IMR-90 (cell line): ENCODE measurements at regions not wholly inside any gene's neighbourhood (a gene's known extent, or its start where the extent isn't known, plus 50 kb on each side); places are given as distances from the start of the nearest gene placed in this dataset.

Experiments used
- ATAC-seq: fragments of 200-7000 bp; cut with Tn5 transposase; 2 replicates; pipeline ENCODE4 v1.9.1; 2020; ENCODE audit warnings: low read depth, mild to moderate bottlenecking, moderate library complexity
- BruUV-seq: library from RNA; stranded (reverse); fragments of 400-500 nt; replicated peaks from 2 replicates; lab custom pipeline; 2021; lab: Mats Ljungman, UMichigan
- CTCF ChIA-PET: fragments of 300-600 bp; formaldehyde crosslinking; extraction: SDS; loops from one replicate; lab custom pipeline; 2021; ENCODE audit warnings: antibody characterized with exemption; lab: Yijun Ruan, JAX
- POLR2A ChIA-PET: fragments of 300-600 bp; sonication (Branson Sonifier 250); formaldehyde crosslinking; loops from one replicate; lab custom pipeline; 2022; ENCODE audit warnings: antibody characterized with exemption; ENCODE audit not compliant: unreplicated experiment; lab: Charles Lee
- DNase-seq: peaks from one replicate; pipeline ENCODE4 v3.0.0; 2013
- H2AFZ ChIP-seq: replicated peaks from 2 replicates; pipeline ENCODE3; 2013; ENCODE audit warnings: low read length, mild to moderate bottlenecking; ENCODE audit not compliant: poor library complexity
- H2AK5ac ChIP-seq: 2 replicates; pipeline ENCODE4 v1.6.1; 2013; ENCODE audit warnings: low read depth, low read length, inconsistent platforms
- H2AK9ac ChIP-seq: replicated peaks from 2 replicates; pipeline ENCODE3; 2013; ENCODE audit warnings: mild to moderate bottlenecking, low read depth, low read length, moderate library complexity; ENCODE audit not compliant: poor library complexity
- H2BK120ac ChIP-seq: 2 replicates; pipeline ENCODE4 v1.6.1; 2013; ENCODE audit warnings: low read depth, low read length, inconsistent platforms
- H2BK15ac ChIP-seq: 3 replicates; pipeline ENCODE4 v1.6.1; 2013; ENCODE audit warnings: low read depth, low read length, inconsistent platforms
- H2BK20ac ChIP-seq: 2 replicates; pipeline ENCODE4 v1.6.1; 2013; ENCODE audit warnings: low read depth, mild to moderate bottlenecking, inconsistent platforms, low read length, moderate library complexity
- H2BK5ac ChIP-seq: 2 replicates; pipeline ENCODE4 v1.6.1; 2013; ENCODE audit warnings: mild to moderate bottlenecking, low read depth, low read length, inconsistent platforms; ENCODE audit not compliant: poor library complexity, severe bottlenecking
- H3K14ac ChIP-seq: replicated peaks from 2 replicates; pipeline ENCODE4 v1.6.1; 2013; ENCODE audit warnings: low read depth, low read length, inconsistent platforms
- H3K18ac ChIP-seq: 2 replicates; pipeline ENCODE4 v1.6.1; 2013; ENCODE audit warnings: low read depth, low read length, control low read depth
- H3K23ac ChIP-seq: 2 replicates; pipeline ENCODE4 v1.6.1; 2013; ENCODE audit warnings: low read depth, low read length, inconsistent platforms
- H3K27ac ChIP-seq: 2 replicates; pipeline ENCODE4 v1.5.1; 2013; ENCODE audit warnings: mild to moderate bottlenecking, control low read depth, low read length; ENCODE audit not compliant: insufficient read depth
- H3K27me3 ChIP-seq: 2 replicates; pipeline ENCODE4 v1.6.1; 2013; ENCODE audit warnings: low read length; ENCODE audit not compliant: control insufficient read depth, insufficient read depth
- H3K36me3 ChIP-seq: 2 replicates; pipeline ENCODE4 v1.6.1; 2013; ENCODE audit warnings: low read length, mixed read lengths; ENCODE audit not compliant: control insufficient read depth, insufficient read depth
- H3K4ac ChIP-seq: 2 replicates; pipeline ENCODE4 v1.6.1; 2013; ENCODE audit warnings: low read depth, low read length, inconsistent platforms
- H3K4me1 ChIP-seq: 2 replicates; pipeline ENCODE4 v1.6.1; 2013; ENCODE audit warnings: low read length, mixed read lengths; ENCODE audit not compliant: control insufficient read depth, insufficient read depth
- H3K4me2 ChIP-seq: 2 replicates; pipeline ENCODE4 v1.6.1; 2013; ENCODE audit warnings: low read depth, mild to moderate bottlenecking, control low read depth, low read length, moderate library complexity
- H3K4me3 ChIP-seq: 2 replicates; pipeline ENCODE4 v1.5.1; 2013; ENCODE audit warnings: low read depth, mild to moderate bottlenecking, control low read depth, low read length, moderate library complexity; ENCODE audit not compliant: insufficient read depth
- H3K56ac ChIP-seq: 2 replicates; pipeline ENCODE4 v1.6.1; 2013; ENCODE audit warnings: low read length, inconsistent platforms; ENCODE audit not compliant: insufficient read depth; ENCODE audit errors: extremely low read depth
- H3K79me1 ChIP-seq, 2 experiments: 2 replicates each; pipeline ENCODE4 v1.6.1; 2013; ENCODE audit warnings: low read length in 2 of 2, inconsistent platforms in 1 of 2, low read depth in 1 of 2
- H3K9ac ChIP-seq: 2 replicates; pipeline ENCODE4 v1.6.1; 2013; ENCODE audit warnings: low read depth, low read length, control low read depth
- H3K9me1 ChIP-seq: 2 replicates; pipeline ENCODE4 v1.6.1; 2013; ENCODE audit warnings: low read length, inconsistent platforms; ENCODE audit not compliant: insufficient read depth
- H3K9me3 ChIP-seq: 2 replicates; pipeline ENCODE4 v1.6.1; 2013; ENCODE audit warnings: low read length; ENCODE audit not compliant: control insufficient read depth, insufficient read depth
- H4K20me1 ChIP-seq: 2 replicates; pipeline ENCODE4 v1.6.1; 2013; ENCODE audit warnings: low read length, inconsistent platforms; ENCODE audit not compliant: insufficient read depth
- H4K5ac ChIP-seq: 2 replicates; pipeline ENCODE4 v1.6.1; 2013; ENCODE audit warnings: mild to moderate bottlenecking, low read depth, low read length, control low read depth
- H4K8ac ChIP-seq, 2 experiments: 2 replicates each; pipeline ENCODE4 v1.6.1; 2013; ENCODE audit warnings: low read depth in 2 of 2, low read length in 2 of 2, control low read depth in 1 of 2, inconsistent platforms in 1 of 2
- H4K91ac ChIP-seq: 2 replicates; pipeline ENCODE4 v1.6.1; 2013; ENCODE audit warnings: low read depth, low read length, inconsistent platforms; ENCODE audit not compliant: insufficient read depth
- MAFK ChIP-seq: IDR thresholded peaks from 2 replicates; pipeline ENCODE4 v1.6.1; 2012; ENCODE audit warnings: low read depth, low read length, improper control_type of control experiment
- NFE2L2 ChIP-seq: fragments of 150-350 bp; IDR thresholded peaks from 2 replicates; pipeline ENCODE4 v1.6.1; 2016; ENCODE audit warnings: low read depth, mild to moderate bottlenecking, low read length
- RCOR1 ChIP-seq: IDR thresholded peaks from 2 replicates; pipeline ENCODE4 v1.6.1; 2012; ENCODE audit warnings: mild to moderate bottlenecking, low read length, improper control_type of control experiment; ENCODE audit not compliant: insufficient replicate concordance
- SMC3 ChIP-seq: fragments of 150-350 bp; IDR thresholded peaks from 2 replicates; pipeline ENCODE4 v1.6.1; 2016; ENCODE audit warnings: low read depth, mild to moderate bottlenecking, antibody characterized with exemption, low read length, moderate library complexity
- WGBS, 2 experiments: methylation state at CpG; one replicate each; pipeline versions ENCODE4 v1.1.5 to v1.1.7; 2013; ENCODE audit warnings: missing lambda C conversion rate in 2 of 2; ENCODE audit not compliant: insufficient read length in 1 of 2; ENCODE audit errors: extremely low coverage in 2 of 2; 5-methylcytosine and 5-hydroxymethylcytosine counted together
- dilution Hi-C: fragments of 300-500 bp; cut with HindIII; formaldehyde crosslinking; loops from one replicate; pipeline ENCODE4 v1.14.3; 2018; ENCODE audit warnings: low sequenced_read_pairs; ENCODE audit not compliant: unreplicated experiment
- in situ Hi-C: fragments of 300-500 bp; cut with MboI; formaldehyde crosslinking; loops from 3 replicates; pipeline ENCODE4 v1.14.3; 2019; ENCODE audit warnings: low sequenced_read_pairs, inconsistent platforms, mixed read lengths
- intact Hi-C: fragments of 100-400 bp; cut with micrococcal nuclease; formaldehyde crosslinking; loops from 2 replicates; pipeline ENCODE4 v1.10.0; 2022
- TF ChIP-seq, protein P1 (sequence below): fragments of 150-350 bp; IDR thresholded peaks from 2 replicates; pipeline ENCODE4 v1.6.1; 2016; ENCODE audit warnings: low read depth, mild to moderate bottlenecking, low read length, moderate library complexity, borderline replicate concordance

DNA sequence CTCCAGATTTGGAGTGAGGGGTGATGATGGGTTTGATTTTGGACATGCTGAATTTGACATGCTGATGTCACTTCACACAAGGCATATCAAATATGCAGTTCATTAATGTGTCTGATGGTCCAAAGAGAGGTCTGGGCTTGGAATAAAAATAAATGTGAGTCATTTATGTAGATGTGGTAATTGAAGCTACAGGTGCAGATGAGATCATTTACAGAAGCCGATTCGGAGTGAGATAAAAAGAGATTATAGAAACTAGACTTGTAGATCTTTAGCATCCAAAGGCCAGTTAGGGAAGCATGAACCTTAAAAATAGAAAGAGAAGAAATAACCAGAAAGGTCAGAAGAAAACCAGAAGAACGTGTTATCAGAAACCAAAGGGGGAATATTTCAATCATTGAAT is 350.9 kb upstream of the ZP4 start:
- H4K20me1 ChIP-seq, result no peaks in the 10 kb centered on the region
- no peaks in the 10 kb centered on the region for H3K27me3 ChIP-seq
- H3K4me3 ChIP-seq, result no peak overlapping the region
- H2BK15ac ChIP-seq, result no peak overlapping the region
- H3K9me1 ChIP-seq, result no peaks in the 10 kb centered on the region
- BruUV-seq, result no TSS peak
- no peak overlapping the region for H3K18ac ChIP-seq
- dilution Hi-C loops, result no loop called here
- in situ Hi-C loops, result no loop called here
- intact Hi-C loops, result no loop called here
- H3K27ac ChIP-seq, result no peak overlapping the region
- H4K8ac ChIP-seq, result no peak overlapping the region
- ChIA-PET POLR2A (no interaction called here), CTCF (no interaction called here)
- H4K5ac ChIP-seq, result no peak overlapping the region
- H2AK5ac ChIP-seq, result no peak overlapping the region
- no peak overlapping the region for H2BK20ac ChIP-seq
- H3K9ac ChIP-seq, result no peak overlapping the region
- TF ChIP-seq RCOR1 (no peak), MAFK (no peak), NFE2L2 (no peak), SMC3 (no peak)
- TF ChIP-seq, protein P1, sequence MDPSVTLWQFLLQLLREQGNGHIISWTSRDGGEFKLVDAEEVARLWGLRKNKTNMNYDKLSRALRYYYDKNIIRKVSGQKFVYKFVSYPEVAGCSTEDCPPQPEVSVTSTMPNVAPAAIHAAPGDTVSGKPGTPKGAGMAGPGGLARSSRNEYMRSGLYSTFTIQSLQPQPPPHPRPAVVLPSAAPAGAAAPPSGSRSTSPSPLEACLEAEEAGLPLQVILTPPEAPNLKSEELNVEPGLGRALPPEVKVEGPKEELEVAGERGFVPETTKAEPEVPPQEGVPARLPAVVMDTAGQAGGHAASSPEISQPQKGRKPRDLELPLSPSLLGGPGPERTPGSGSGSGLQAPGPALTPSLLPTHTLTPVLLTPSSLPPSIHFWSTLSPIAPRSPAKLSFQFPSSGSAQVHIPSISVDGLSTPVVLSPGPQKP, result no peak
- no peak overlapping the region for H2BK120ac ChIP-seq
- H2AK9ac ChIP-seq, result no peak overlapping the region
- no peaks in the 10 kb centered on the region for H3K79me1 ChIP-seq
- ATAC-seq, result no peak
- H4K91ac ChIP-seq, result no peak overlapping the region
- H3K36me3 ChIP-seq, result no peaks in the 10 kb centered on the region
- H3K4me1 ChIP-seq, result no peaks in the 10 kb centered on the region
- no peak overlapping the region for H3K4me2 ChIP-seq
- no CpG with 5 or more reads among the region's 3 CpGs for WGBS, 2 experiments
- no peak overlapping the region for H3K56ac ChIP-seq
- no peak for DNase-seq
- H3K9me3 ChIP-seq, result peaks cover 4% of the 10 kb centered on the region
- no peak overlapping the region for H3K4ac ChIP-seq
- no peak overlapping the region for H3K14ac ChIP-seq
- no peak overlapping the region for H2AFZ ChIP-seq
- H3K23ac ChIP-seq, result no peak overlapping the region
- no peak overlapping the region for H2BK5ac ChIP-seq
